ENCODE measurements at regions not wholly inside any gene's neighbourhood (a gene's known extent, or its start where the extent isn't known, plus 50 kb on each side); places are given as distances from the start of the nearest gene placed in this dataset.

DNA sequence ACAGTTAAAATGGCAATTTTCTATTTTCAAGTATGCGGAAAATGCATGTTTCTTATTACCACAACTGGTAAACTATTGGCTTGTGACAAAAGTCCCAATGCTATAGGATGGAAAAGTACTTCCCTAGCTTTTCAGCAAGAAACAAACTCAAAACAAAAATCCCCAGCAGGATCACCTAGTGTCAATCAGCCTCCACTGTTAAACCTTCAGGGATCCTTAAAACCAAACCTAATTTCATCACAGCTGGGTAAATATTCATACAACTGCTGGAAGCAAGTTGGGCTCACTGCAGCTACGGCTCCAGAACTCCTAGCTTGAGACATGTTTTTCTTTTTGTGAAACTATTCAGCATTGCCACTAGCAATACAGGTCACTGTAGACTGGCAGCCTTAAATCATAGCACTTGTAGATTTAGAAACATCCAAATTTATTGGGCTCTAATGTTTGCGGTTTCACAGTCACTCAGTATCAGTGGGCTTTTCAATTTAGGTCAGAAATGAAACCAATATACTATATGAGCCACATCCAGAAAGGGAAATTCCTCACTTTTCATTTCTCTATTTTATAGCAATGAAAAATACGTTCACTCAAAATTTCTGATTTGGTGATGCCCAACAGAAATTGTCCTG, 145.2 kb upstream of the ANK3 start:
- WGBS, 4 donors, result 69 to 82% (median 80%) methylated on average over 4 of the region's 4 CpGs
- no peak overlapping the region for H3K27ac ChIP-seq
- ATAC-seq (no peak), DNase-seq (no peak)
- intact Hi-C loops (cut with DNase I), result no loop called here
- no peak for TF ChIP-seq CTCF (IDR thresholded peaks at IDR 0.05)
- no peak for TF ChIP-seq POLR2A (IDR thresholded peaks at IDR 0.05)
- H3K4me1 ChIP-seq, result peaks cover 0 to 7% (median 0%) of the 10 kb centered on the region in 12 donors
- H3K9me3 ChIP-seq, result no peaks in the 10 kb centered on the region
- H3K27me3 ChIP-seq, result no peaks in the 10 kb centered on the region
- H3K36me3 ChIP-seq, result no peaks in the 10 kb centered on the region
- no peak overlapping the region for H3K4me3 ChIP-seq

DNA sequence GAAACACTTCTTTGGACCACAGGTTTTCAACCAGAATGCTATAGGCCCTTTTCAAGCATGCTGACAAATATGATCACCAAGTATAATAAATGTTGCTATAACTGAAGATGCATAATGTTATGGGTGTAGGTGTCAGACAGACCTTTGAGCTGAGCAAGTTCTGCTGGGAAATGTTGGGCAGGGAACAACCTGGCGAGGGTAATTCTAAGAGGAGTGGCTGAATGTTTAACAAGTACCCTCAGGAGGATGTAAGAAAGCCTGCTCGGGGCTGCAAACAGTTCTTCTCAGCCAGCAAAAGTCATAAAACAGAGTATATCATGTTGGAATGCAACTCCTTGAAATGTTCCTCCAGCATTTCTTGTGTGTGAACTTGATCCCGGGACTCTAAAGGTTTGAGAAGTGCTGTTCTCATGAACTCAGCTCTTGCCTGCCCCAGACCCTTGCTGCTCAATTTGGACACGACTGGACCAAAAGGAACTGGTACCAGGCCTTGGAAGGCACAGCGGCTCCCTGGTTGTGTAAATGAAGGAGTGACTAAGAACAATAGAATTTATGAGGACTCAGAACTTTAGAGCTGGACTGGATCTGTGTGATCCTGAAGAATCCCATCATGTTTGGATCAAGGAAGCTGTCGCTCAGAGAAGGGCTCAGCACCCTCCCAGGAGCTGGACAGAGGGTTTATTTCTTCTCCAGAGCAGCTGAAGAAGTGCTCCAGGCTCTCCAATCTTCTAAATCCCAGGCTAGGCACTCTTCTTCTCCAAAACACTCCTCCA, 143.2 kb upstream of the ANK3 start:
- TF ChIP-seq CTCF (IDR thresholded peaks at IDR 0.05) (no peak), POLR2A (IDR thresholded peaks at IDR 0.05) (no peak)
- ATAC-seq (no peak), DNase-seq (no peak)
- peaks cover 0 to 7% (median 0%) of the 10 kb centered on the region in 12 donors for H3K4me1 ChIP-seq
- no peaks in the 10 kb centered on the region for H3K27me3 ChIP-seq
- no peaks in the 10 kb centered on the region for H3K9me3 ChIP-seq
- no peak overlapping the region for H3K27ac ChIP-seq
- no peak overlapping the region for H3K4me3 ChIP-seq
- 73 to 80% (median 76%) methylated on average over 6 of the region's 6 CpGs for WGBS, 4 donors
- intact Hi-C loops (cut with DNase I), result no loop called here
- H3K36me3 ChIP-seq, result no peaks in the 10 kb centered on the region

GRCh38 chr10:60531006-60531405, 141.3 kb upstream of the ANK3 start:
- Histone ChIP-seq H3K4me1 (peaks cover 0 to 7% (median 0%) of the 10 kb centered on the region in 12 donors), H3K36me3 (no peaks in the 10 kb centered on the region), H3K9me3 (no peaks in the 10 kb centered on the region), H3K27ac (peak overlapping the region in 1 of 12 donors; percentile 27), H3K4me3 (no peak overlapping the region), H3K27me3 (no peaks in the 10 kb centered on the region)
- 59 to 75% (median 66%) methylated on average over 2 of the region's 2 CpGs for WGBS, 4 donors
- ATAC-seq (peak; percentile 51 to 70 (median 70)), DNase-seq (no peak)
- no peak for TF ChIP-seq POLR2A (IDR thresholded peaks at IDR 0.05)
- TF ChIP-seq CTCF (IDR thresholded peaks at IDR 0.05), result no peak
- intact Hi-C loops (cut with DNase I), result no loop called here

DNA sequence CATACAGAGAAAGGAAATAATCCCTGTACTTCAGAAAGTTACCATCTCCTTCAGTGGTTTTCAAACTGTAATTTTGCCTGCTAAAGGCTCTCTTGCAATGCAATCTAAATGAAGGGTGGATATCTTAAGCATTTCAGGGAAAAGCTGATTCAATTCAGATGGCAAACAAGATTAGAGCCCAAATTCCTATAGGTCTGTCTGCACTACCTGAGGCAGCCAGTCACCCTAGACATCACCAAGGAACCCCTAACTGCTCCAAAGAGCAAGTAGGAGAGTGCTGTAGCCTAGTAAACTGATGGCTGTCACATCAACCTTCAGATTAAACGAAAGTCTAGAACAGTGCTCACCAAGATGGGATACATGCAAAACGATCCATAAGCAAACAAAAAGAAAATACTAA, 138.0 kb upstream of the ANK3 start:
- WGBS, 4 donors, result 85 to 95% (median 89%) methylated on average over 2 of the region's 2 CpGs
- DNase-seq (no peak), ATAC-seq (no peak)
- Histone ChIP-seq H3K27me3 (no peaks in the 10 kb centered on the region), H3K4me1 (peaks cover 0 to 7% (median 0%) of the 10 kb centered on the region in 12 donors), H3K4me3 (no peak overlapping the region), H3K36me3 (no peaks in the 10 kb centered on the region), H3K9me3 (no peaks in the 10 kb centered on the region), H3K27ac (no peak overlapping the region)
- TF ChIP-seq CTCF (IDR thresholded peaks at IDR 0.05) (no peak), POLR2A (IDR thresholded peaks at IDR 0.05) (no peak)
- intact Hi-C loops (cut with DNase I), result no loop called here

Measured in heart left ventricle (tissue), 16 donors.